Ovary (tissue), 7 donors: ENCODE measurements at regions not wholly inside any gene's neighbourhood (a gene's known extent, or its start where the extent isn't known, plus 50 kb on each side); places are given as distances from the start of the nearest gene placed in this dataset.

Source experiments
- DNase-seq, 5 donors: peaks; one replicate each; pipeline ENCODE4 v3.0.0-alpha.2; 2019 to 2020
- H3K27ac ChIP-seq, 2 donors: fragments of 200-600 bp; one replicate each; pipeline versions ENCODE4 v1.5.1 to v1.8.0; 2019 to 2022
- H3K27me3 ChIP-seq: fragments of 200-600 bp; one replicate; pipeline ENCODE4 v1.8.0; 2022
- H3K36me3 ChIP-seq: fragments of 200-600 bp; sonication (generic); one replicate; pipeline ENCODE4 v1.5.1; 2019
- H3K4me1 ChIP-seq: one replicate; pipeline ENCODE4 v1.8.1; 2013; ENCODE audit warnings: mild to moderate bottlenecking, moderate library complexity; ENCODE audit not compliant: insufficient read depth
- H3K4me3 ChIP-seq: fragments of 200-600 bp; sonication (generic); one replicate; pipeline ENCODE4 v1.5.1; 2017
- H3K9me3 ChIP-seq, 2 donors: fragments of 200-600 bp in 1 of 2; sonication (generic) in 1 of 2; one replicate each; pipeline versions ENCODE4 v1.5.1 to v1.8.1; 2013 to 2019; ENCODE audit warnings: mild to moderate bottlenecking in 1 of 2, moderate library complexity in 1 of 2
- CTCF ChIP-seq, 3 donors: fragments of 450-650 bp in 2 of 3; fragments of 200-600 bp in 1 of 3; IDR thresholded peaks; one replicate each; pipeline versions ENCODE4 v1.5.1 to v1.8.0; 2016 to 2022; ENCODE audit warnings: antibody characterized with exemption in 3 of 3, mild to moderate bottlenecking in 1 of 3
- EP300 ChIP-seq: sonication (generic); formaldehyde crosslinking; IDR thresholded peaks from one replicate; pipeline ENCODE4 v1.6.1; 2017; ENCODE audit warnings: antibody characterized with exemption
- POLR2A ChIP-seq: fragments of 450-650 bp; IDR thresholded peaks from one replicate; pipeline ENCODE4 v1.6.1; 2017; ENCODE audit warnings: antibody characterized with exemption, mild to moderate bottlenecking, moderate library complexity
- WGBS, 3 donors: extraction: QIAGEN DNeasy Blood & Tissue Kit in 1 of 3; methylation state at CpG; one replicate each; pipeline versions ENCODE4 v1.1.5 to v1.1.7; 2013 to 2017; 5-methylcytosine and 5-hydroxymethylcytosine counted together
- intact Hi-C, 4 donors: fragments of 100-400 bp; cut with DNase I; formaldehyde crosslinking; loops; one replicate each; pipeline versions ENCODE4 v1.11.0 to v1.15.1; 2022 to 2023
- donor health status: DM: no; HTN: no; CAD: no; lungs with moderate emphysema.
- donor health status: DM: no; HTN: no; CAD: no.
- donor health status: Bipolar disorder and iron deficiency.
- donor health status: DM: no; HTN: no; CAD: no.
- donor health status: DM: yes; HTN: yes; CAD: no.

DNA sequence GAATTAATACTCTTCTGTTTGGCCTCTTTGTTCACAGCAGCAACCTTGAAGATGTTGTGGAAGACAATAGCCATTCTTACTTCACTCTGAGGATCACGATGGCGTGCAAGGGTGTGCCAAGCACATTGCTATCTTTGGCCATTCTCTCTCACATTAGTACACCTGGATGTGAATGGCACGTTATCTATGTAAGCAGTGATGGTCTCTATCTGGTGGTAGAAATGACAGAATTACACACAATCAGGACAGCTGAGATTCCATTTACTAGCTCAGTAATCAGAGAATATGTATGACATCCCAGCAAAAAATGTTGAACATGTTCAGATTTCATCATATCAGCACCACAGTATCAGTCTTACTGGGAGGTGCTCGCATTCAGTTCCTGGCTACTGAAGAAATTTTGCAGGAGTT lies 116.2 kb downstream of the LCA5 start:
- intact Hi-C loops: no loop called here
- TF ChIP-seq POLR2A: no peak
- no peak for TF ChIP-seq CTCF (IDR thresholded peaks at IDR 0.05)
- no peak for TF ChIP-seq EP300
- Histone ChIP-seq H3K9me3 (no peaks in the 10 kb centered on the region), H3K4me3 (no peak overlapping the region), H3K4me1 (no peaks in the 10 kb centered on the region), H3K27ac (no peak overlapping the region), H3K27me3 (no peaks in the 10 kb centered on the region), H3K36me3 (no peaks in the 10 kb centered on the region)
- WGBS, 3 donors: 78 to 88% (median 81%) methylated on average over 4 of the region's 4 CpGs
- DNase-seq: no peak

GRCh38 chr6:79420054-79420453 lies 117.2 kb downstream of the LCA5 start:
- Histone ChIP-seq H3K9me3 (no peaks in the 10 kb centered on the region), H3K36me3 (no peaks in the 10 kb centered on the region), H3K4me1 (no peaks in the 10 kb centered on the region), H3K27me3 (no peaks in the 10 kb centered on the region), H3K4me3 (no peak overlapping the region), H3K27ac (no peak overlapping the region)
- no peak for DNase-seq
- WGBS, 3 donors: 40 to 60% (median 57%) methylated on average over 1 of the region's 1 CpG
- intact Hi-C loops: no loop called here
- TF ChIP-seq EP300: no peak
- no peak for TF ChIP-seq POLR2A
- TF ChIP-seq CTCF (IDR thresholded peaks at IDR 0.05): no peak

DNA sequence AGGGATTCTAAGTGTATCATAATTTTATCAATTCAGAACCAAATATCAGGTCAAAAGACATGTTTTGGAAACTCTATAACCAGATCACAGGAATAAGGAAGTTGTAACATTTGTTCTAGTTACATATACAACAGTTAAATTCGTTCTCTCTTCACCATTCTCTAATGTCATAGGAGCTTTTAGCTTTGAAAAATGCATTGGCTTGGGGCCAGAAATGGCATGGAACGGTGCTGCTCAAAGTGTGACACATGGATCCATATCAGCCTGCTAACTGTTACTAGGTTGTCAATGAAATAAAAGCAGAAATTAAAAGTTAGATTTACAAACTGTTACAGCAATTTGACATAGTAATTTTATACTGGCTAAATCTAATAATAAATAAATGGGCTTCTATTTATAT lies 120.3 kb downstream of the LCA5 start:
- H3K9me3 ChIP-seq: no peaks in the 10 kb centered on the region
- H3K27me3 ChIP-seq: no peaks in the 10 kb centered on the region
- TF ChIP-seq POLR2A: no peak
- TF ChIP-seq CTCF (IDR thresholded peaks at IDR 0.05): no peak
- no peak for TF ChIP-seq EP300
- H3K27ac ChIP-seq: no peak overlapping the region
- H3K4me3 ChIP-seq: no peak overlapping the region
- DNase-seq: no peak
- H3K36me3 ChIP-seq: no peaks in the 10 kb centered on the region
- intact Hi-C loops: no loop called here
- no peaks in the 10 kb centered on the region for H3K4me1 ChIP-seq
- WGBS, 3 donors: 37 to 80% (median 53%) methylated on average over 2 of the region's 2 CpGs

- Histone ChIP-seq H3K27ac (no peak overlapping the region), H3K4me1 (no peaks in the 10 kb centered on the region), H3K27me3 (no peaks in the 10 kb centered on the region), H3K4me3 (no peak overlapping the region), H3K9me3 (no peaks in the 10 kb centered on the region), H3K36me3 (no peaks in the 10 kb centered on the region)
- no peak for TF ChIP-seq CTCF (IDR thresholded peaks at IDR 0.05)
- TF ChIP-seq POLR2A: no peak
- TF ChIP-seq EP300: no peak
- DNase-seq: no peak
- intact Hi-C loops: no loop called here
- 11 to 35% (median 24%) methylated on average over 2 of the region's 2 CpGs for WGBS, 3 donors
Measured at GRCh38 chr6:79413562-79414002, 123.6 kb downstream of the LCA5 start.

GRCh38 chr6:79410806-79411205 lies 126.4 kb downstream of the LCA5 start:
- Histone ChIP-seq H3K36me3 (no peaks in the 10 kb centered on the region), H3K4me1 (no peaks in the 10 kb centered on the region), H3K27me3 (no peaks in the 10 kb centered on the region), H3K9me3 (no peaks in the 10 kb centered on the region), H3K27ac (no peak overlapping the region), H3K4me3 (no peak overlapping the region)
- intact Hi-C loops: no loop called here
- 84 to 95% (median 88%) methylated on average over 2 of the region's 2 CpGs for WGBS, 3 donors
- TF ChIP-seq CTCF (IDR thresholded peaks at IDR 0.05) (no peak), EP300 (no peak), POLR2A (no peak)
- DNase-seq: no peak
